GM21390 (cell line): ENCODE measurements at regions not wholly inside any gene's neighbourhood (a gene's known extent, or its start where the extent isn't known, plus 50 kb on each side); places are given as distances from the start of the nearest gene placed in this dataset.
"Not testable (repeated sequence)": the region's sequence is repeated elsewhere in the genome, so short reads cannot be mapped to it uniquely, and the experiment has no call there.

Experiments used
- ATAC-seq: cut with Tn5 transposase; IDR thresholded peaks from one replicate; pipeline ENCODE4 v1.9.1; 2021; ENCODE audit not compliant: unreplicated experiment

- no peak for ATAC-seq
Measured at GRCh38 chr3:8113626-8114025, 388.0 kb upstream of the LMCD1 start.

- no peak for ATAC-seq
Measured at GRCh38 chr3:8128686-8129085, 372.9 kb upstream of the LMCD1 start.

DNA sequence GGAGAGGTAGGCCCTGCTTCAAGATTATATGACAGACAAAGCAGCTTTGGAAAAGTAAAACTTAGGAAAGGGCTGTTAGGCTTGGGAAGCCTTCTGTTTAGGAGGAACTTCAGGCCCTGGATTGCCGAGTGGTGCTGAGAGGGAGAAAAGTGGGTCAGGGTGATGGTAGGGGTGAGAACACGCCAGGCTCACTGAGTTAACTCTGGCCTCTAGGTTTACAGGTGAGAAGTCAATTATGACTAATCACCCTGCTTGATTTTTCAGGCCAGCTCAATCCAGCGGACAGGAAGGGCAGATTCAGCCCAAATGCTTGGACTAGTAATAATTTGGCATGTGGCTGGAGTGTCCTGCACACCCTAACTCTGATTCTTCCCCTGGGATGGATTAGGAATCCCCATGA, 365.1 kb upstream of the LMCD1 start:
- no peak for ATAC-seq

DNA sequence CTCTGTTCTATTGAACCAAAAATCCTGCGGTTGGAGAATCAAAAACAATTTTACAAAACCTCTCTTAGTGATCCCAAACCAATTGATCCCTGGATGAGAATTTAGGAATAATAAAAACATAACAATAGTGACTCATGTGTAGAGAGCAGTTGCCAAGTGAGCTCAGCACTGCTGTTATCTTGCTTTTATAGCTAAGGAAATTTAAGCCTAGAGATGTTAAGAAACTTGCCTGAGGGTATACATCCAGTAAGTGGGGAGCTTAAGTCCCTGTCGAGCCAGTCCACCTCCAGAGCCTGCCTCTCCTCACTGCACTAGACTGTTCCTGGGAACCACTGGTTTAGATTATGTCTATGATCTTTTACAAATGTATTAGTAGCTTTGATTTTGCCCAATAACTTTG, 358.4 kb upstream of the LMCD1 start:
- ATAC-seq = no peak

DNA sequence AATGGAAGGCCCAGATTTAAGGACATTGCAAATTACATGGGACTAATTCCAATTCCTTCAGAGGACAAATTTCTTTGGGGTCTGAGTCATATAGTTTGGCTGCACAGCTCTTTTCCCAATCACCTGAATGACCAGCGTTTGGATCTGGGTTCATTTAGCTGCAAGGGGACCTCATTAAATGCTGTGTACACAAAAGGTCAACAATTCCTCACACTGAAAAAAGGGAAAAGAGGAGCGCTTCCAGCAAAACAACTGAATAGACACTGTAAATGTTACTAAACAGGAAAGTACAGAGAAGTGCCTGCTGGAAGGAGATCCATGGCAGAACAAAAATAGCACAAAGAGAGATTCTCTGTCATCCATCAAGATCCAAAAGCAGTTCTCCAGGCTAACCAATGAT, 356.0 kb upstream of the LMCD1 start:
- no peak for ATAC-seq

DNA sequence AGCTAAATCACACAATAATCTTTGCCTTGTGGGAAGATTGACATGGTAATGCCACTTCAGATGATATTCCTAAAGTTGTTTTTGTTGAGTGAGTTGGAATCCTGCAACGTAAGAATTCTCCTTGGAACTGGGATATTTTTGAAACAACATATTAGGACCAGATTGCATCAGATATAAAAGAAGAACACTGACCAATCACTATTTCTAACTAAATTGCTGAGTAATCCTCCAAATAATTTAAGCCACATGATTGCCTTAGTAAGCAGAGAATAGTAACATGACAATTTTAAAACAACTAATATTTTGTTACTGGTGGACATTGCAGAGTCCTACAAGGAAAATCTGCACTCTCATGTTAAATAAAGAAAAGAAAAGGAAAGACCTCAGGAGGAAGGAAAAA, 353.9 kb upstream of the LMCD1 start:
- ATAC-seq = no peak

DNA sequence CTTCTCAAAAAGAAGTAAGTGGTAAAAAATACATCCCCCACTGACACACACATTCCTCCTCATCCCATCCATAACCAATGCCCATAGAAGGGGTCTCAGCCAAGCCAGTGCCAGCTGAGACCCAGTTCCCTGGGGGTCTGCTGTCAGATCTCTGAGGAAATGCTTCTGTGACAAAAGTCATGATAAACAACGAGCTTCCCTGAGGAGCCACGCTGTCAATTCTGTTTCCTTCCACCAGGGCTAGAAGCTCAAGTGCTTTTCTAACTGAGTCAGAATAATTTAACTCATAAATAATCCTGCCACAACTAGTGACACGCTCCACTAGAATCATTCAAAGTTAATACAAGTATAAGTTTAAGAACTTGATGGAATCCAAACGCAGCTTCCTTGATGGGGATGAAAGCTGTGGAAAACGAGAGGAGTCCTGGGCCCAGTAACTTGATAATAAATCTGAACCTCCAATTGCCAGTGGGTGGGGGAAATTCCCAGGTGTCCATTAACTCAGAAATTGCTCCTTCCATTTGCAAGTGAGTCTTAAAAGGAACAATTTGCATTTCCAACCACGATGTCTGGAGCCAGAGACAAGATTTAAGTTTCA, 348.7 kb upstream of the LMCD1 start:
- ATAC-seq = no peak

GRCh38 chr3:8153800-8154199, 347.8 kb upstream of the LMCD1 start:
- ATAC-seq = no peak

GRCh38 chr3:8154617-8155016, 347.0 kb upstream of the LMCD1 start:
- no peak for ATAC-seq

GRCh38 chr3:8156138-8156537, 345.5 kb upstream of the LMCD1 start:
- ATAC-seq = no peak

- ATAC-seq = no peak
Measured at GRCh38 chr3:8156831-8157230, 344.8 kb upstream of the LMCD1 start.

- no peak for ATAC-seq
Measured at GRCh38 chr3:8157640-8158039, 344.0 kb upstream of the LMCD1 start.

DNA sequence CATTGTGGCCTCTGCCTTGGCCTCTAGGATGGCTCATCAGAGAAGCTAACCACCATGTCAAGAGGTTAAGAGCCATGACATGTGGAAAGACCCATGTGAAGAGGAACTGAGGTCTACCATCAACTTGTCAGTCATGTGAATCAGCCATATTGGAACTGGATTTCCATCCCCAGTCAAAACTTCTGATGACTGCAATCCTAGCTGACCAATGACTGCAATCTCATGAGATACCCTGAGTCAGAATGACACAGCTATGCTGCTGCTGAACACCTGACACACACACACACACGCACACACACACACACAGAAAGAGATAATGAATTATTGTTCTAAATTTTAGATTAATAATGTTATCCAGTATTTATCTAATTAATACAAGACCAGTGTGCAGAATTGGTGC, 337.5 kb upstream of the LMCD1 start:
- ATAC-seq = no peak

DNA sequence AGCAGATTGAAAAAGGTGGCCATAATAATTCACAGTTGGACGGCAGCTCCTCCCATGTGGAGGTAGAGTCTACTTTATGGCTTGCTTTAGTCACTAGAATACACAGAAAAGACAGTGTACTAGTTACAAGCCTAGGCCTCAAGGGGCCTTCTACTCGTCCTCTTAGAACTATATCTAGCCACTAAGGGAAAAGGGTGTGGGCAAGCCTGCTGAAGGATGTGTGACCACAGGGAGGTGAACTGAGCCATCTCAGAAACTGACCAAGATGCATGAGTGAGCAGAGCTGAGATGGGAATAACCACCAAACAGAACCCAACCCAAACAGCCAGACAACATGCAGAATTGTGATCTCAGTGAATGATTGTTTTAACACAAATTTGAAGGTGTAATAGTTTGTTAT, 335.6 kb upstream of the LMCD1 start:
- no peak for ATAC-seq

- ATAC-seq = no peak
Measured at GRCh38 chr3:8170971-8171508, 330.6 kb upstream of the LMCD1 start.

GRCh38 chr3:8173892-8174291, 327.7 kb upstream of the LMCD1 start:
- no peak for ATAC-seq

GRCh38 chr3:8176759-8177483, 324.7 kb upstream of the LMCD1 start:
- not testable (repeated sequence) for ATAC-seq

DNA sequence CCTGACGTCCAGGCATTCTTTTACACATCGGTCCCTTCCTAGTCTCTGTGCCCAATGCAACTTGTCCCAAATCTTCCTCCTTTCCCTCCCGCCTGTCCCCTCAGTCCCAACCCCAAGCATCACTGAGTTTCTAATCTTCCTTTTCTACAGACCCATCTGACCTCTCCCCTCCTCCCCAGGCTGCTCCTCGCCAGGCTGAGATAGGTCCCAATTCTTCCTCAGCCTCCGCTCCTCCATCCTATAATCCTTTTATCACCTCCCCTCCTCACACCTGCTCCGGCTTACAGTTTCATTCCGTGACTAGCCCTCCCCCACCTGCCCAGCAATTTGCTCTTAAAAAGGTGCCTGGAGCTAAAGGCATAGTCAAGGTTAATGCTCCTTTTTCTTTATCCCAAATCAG, 323.1 kb upstream of the LMCD1 start:
- ATAC-seq = not testable (repeated sequence)

- no peak for ATAC-seq
Measured at GRCh38 chr3:8182904-8183303, 318.7 kb upstream of the LMCD1 start.

GRCh38 chr3:8183627-8184026, 318.0 kb upstream of the LMCD1 start:
- ATAC-seq = peak; percentile 81

GRCh38 chr3:8186213-8186612, 315.4 kb upstream of the LMCD1 start:
- no peak for ATAC-seq

- ATAC-seq = no peak
Measured at GRCh38 chr3:8187996-8188395, 313.6 kb upstream of the LMCD1 start.

DNA sequence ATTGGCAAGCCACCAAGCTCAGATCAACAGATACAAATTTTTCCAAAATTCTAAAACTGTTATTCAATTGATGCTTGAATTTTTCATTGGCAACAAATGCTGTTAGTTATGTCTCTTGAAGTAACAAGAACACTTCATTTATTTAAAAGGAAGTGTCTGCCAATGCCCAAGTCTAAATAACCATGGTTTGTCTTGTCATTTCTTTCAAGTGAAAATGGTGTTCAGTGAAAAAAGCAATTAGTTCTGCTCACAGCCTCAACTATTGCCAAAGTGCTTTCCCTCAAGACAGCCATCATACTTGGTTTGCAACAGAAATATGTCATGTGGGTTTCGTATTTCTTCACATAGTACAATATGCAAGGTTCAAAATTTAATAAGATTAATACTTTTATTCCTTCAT, 312.6 kb upstream of the LMCD1 start:
- no peak for ATAC-seq
